Uterus (tissue), 2 donors: ENCODE measurements at regions not wholly inside any gene's neighbourhood (a gene's known extent, or its start where the extent isn't known, plus 50 kb on each side); places are given as distances from the start of the nearest gene placed in this dataset.

ENCODE experiments used
- POLR2A ChIP-seq, 2 donors: fragments of 450-650 bp; IDR thresholded peaks; one replicate each; pipeline ENCODE4 v1.6.1; 2016; ENCODE audit warnings: antibody characterized with exemption in 2 of 2, mild to moderate bottlenecking in 1 of 2, moderate library complexity in 1 of 2
- TF ChIP-seq, protein P1 (sequence below), 4 experiments: fragments of 200-600 bp in 2 of 4; fragments of 450-650 bp in 2 of 4; sonication (generic) in 2 of 4; IDR thresholded peaks; one replicate each; pipeline ENCODE4 v1.5.1; 2016 to 2019; ENCODE audit warnings: antibody characterized with exemption in 4 of 4, mild to moderate bottlenecking in 2 of 4, moderate library complexity in 1 of 4

DNA sequence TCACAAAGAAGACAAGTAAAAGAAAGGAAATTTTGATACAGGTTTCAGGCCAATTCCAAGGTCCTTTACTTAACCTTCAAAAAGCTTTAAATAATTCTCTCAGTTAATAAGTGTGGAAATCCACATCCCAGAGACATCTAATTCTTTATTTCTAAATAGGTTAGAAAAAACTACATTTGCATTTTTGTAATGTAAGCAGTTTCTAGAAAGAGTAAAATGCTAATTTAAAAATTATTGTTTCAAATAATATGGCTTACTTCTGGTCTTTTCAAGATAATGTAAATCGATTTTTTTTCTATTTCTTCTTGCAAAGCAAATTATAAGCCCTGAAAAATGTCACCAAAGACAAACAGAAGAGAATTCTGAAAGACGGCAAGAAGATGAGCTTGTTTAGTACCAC is 180.4 kb upstream of the HHIP start:
- TF ChIP-seq POLR2A (IDR thresholded peaks at IDR 0.05): no peak
- TF ChIP-seq, protein P1, sequence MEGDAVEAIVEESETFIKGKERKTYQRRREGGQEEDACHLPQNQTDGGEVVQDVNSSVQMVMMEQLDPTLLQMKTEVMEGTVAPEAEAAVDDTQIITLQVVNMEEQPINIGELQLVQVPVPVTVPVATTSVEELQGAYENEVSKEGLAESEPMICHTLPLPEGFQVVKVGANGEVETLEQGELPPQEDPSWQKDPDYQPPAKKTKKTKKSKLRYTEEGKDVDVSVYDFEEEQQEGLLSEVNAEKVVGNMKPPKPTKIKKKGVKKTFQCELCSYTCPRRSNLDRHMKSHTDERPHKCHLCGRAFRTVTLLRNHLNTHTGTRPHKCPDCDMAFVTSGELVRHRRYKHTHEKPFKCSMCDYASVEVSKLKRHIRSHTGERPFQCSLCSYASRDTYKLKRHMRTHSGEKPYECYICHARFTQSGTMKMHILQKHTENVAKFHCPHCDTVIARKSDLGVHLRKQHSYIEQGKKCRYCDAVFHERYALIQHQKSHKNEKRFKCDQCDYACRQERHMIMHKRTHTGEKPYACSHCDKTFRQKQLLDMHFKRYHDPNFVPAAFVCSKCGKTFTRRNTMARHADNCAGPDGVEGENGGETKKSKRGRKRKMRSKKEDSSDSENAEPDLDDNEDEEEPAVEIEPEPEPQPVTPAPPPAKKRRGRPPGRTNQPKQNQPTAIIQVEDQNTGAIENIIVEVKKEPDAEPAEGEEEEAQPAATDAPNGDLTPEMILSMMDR (IDR thresholded peaks at IDR 0.05): no peak
